ENCODE measurements at regions not wholly inside any gene's neighbourhood (a gene's known extent, or its start where the extent isn't known, plus 50 kb on each side); places are given as distances from the start of the nearest gene placed in this dataset.

DNA sequence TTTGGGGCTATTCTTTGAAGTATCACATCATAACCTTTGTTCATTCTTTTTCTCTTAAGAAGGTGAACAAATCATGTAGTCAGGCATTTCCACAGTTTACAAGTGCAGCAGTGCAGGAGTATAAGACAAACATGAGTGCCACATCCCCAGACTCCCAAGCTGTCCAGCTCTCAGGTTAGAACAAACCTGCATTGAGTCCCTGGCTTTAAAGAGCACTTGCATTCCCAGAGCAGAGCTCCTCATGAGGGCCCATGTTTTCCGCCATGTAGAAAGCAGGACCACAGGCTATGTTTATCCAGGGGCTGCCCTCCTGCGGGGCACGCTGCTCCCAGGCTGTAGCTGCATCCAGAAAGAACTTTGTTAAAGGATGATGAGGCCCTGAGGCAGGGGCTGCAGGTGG is 267.7 kb downstream of the TLE3 start:
- DNase-seq (ENCODE audit: insufficient read length, low spot score) (no peak), FAIRE-seq (no peak)
- TF ChIP-seq, protein P1, sequence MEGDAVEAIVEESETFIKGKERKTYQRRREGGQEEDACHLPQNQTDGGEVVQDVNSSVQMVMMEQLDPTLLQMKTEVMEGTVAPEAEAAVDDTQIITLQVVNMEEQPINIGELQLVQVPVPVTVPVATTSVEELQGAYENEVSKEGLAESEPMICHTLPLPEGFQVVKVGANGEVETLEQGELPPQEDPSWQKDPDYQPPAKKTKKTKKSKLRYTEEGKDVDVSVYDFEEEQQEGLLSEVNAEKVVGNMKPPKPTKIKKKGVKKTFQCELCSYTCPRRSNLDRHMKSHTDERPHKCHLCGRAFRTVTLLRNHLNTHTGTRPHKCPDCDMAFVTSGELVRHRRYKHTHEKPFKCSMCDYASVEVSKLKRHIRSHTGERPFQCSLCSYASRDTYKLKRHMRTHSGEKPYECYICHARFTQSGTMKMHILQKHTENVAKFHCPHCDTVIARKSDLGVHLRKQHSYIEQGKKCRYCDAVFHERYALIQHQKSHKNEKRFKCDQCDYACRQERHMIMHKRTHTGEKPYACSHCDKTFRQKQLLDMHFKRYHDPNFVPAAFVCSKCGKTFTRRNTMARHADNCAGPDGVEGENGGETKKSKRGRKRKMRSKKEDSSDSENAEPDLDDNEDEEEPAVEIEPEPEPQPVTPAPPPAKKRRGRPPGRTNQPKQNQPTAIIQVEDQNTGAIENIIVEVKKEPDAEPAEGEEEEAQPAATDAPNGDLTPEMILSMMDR (IDR thresholded peaks at IDR 0.05; ENCODE audit: insufficient read depth, missing control alignments): no peak

DNA sequence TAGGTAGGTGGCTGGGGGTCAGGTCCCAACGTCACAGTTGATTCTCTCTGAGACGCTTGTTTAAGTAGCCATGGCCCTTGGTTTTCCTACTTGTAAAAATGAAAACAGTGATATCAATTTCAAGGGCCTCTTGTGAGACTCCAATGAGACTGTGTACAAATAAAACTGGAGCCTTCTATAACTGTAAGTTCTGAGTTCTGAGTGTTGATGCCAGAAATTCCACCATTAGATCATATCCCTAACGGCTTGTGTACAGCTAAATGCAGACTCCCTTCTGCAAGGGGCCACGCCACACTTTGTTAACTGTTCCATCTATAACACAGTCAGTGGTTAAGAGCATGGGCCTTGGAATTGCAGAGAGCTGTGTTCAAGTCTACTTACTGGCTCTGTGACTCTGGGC is 267.3 kb downstream of the TLE3 start:
- DNase-seq (ENCODE audit: insufficient read length, low spot score) (no peak), FAIRE-seq (no peak)
- TF ChIP-seq, protein P1 (IDR thresholded peaks at IDR 0.05; ENCODE audit: insufficient read depth, missing control alignments): no peak

DNA sequence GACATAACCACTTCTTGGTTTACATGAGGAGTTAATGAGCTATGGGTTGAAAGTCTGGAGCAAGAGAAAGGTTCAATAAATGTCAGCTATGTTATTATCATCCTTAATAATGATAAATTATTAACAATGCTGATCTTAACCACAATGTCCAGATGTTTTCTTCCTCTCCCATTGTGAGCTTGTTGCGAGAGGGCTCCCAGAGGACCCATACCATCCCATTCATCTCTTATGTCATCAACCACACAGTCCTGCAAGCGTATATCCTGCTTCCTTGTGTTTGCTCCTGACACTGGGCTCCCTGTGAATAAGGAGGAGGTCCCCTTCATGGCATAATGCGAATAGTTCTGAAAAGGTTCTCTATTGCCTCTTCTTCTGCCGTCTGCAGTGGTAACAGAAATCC is 266.8 kb downstream of the TLE3 start:
- FAIRE-seq (no peak), DNase-seq (ENCODE audit: insufficient read length, low spot score) (no peak)
- TF ChIP-seq, protein P1 (IDR thresholded peaks at IDR 0.05; ENCODE audit: insufficient read depth, missing control alignments): no peak

DNA sequence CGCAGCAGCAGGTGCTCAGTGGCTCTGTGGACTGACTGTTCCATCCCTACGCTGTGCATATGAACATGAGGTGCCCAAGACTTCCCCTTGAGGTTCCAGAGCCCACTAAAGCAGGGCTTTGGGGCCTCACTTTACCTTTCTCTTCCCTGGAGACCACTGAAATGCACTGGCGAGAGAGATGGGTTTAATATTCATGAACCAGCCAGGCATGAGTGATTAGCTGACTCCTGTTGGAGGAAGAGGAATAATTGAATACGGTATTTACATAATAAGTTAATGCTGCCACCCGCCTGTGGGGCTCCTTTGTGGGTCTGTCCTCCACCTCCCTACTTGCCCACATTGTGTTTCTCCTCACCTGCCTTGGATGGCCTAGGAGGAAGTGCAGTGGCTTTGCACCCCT is 263.4 kb downstream of the TLE3 start:
- DNase-seq (ENCODE audit: insufficient read length, low spot score) (no peak), FAIRE-seq (no peak)
- TF ChIP-seq, protein P1 (IDR thresholded peaks at IDR 0.05; ENCODE audit: insufficient read depth, missing control alignments): no peak

DNA sequence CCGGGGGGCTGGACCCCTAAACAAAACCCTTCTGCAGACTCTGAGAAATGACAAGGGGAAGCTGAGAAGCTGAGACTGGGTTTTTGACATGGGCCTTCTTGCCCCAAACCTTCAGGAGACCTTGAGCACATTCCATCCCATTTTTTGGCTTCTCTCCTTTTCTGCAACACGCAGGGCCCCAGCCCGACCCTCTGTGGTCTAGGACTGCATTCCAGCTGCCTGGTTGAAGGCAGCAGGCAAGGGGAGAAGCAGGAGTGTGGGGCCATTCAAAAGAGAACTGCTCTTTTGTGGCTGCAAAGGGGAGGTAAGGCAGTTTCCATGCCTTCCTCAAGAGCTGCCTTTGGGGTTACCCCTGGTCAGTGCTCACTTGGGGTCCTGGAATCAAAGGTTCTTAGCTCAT is 263.0 kb downstream of the TLE3 start:
- no peak for DNase-seq (ENCODE audit: insufficient read length, low spot score)
- TF ChIP-seq, protein P1 (IDR thresholded peaks at IDR 0.05; ENCODE audit: insufficient read depth, missing control alignments): no peak
- no peak for FAIRE-seq

DNA sequence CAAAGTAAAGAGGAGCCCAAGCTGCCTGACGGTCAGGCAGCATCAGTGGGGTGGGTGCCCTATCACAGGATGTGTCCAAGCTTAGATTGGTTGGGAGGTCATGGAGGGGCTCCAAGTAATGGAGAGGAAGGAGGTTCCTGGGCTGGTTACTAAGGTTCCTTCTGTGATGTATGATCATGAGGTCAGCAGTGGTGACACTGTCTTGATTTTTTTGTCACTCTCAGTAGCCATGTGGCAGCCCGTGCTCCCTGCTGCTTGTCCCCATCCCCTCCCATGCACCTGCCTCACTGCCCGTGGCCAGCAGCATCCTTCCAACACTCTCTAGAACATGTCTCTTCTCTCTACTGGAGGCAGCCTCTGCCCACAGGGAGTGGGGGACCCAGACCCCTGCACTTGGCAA is 261.7 kb downstream of the TLE3 start:
- no peak for FAIRE-seq
- no peak for DNase-seq (ENCODE audit: insufficient read length, low spot score)
- TF ChIP-seq, protein P1 (IDR thresholded peaks at IDR 0.05; ENCODE audit: insufficient read depth, missing control alignments): no peak

DNA sequence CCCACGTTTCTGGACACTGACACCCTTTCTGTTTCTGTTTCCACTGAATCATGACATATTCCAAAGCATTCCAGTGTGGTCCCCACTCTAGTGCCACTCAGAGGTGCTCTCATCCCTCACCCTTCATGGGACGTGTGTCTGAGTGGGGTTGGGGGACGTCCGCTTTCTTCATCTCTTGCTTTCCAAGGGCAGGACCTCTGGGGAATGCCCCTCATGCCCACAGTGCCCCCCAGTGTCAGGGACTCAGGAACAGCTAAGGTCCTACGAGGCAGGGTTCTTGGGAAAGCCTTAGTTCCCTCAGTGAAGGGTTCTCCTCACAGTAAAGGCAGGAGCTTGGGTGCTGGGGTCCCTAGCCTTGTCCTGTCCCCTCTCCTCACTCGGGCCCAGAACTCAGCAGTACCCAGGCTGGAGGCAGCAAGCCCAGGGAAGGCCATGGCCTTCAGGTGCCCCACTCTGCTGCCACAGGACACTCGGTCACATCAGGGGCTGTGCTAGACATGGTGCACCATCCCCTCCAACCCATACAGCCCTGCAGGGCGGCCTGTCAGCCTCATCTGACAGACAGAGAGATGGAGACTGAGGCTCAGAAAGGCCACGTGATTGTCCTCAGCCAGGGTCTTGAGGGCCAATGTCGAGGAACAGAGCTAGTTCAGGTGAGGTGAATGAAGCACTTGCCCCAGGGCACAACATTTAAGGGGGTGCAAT is 261.0 kb downstream of the TLE3 start:
- TF ChIP-seq, protein P1 (IDR thresholded peaks at IDR 0.05; ENCODE audit: insufficient read depth, missing control alignments): no peak
- FAIRE-seq (no peak), DNase-seq (ENCODE audit: insufficient read length, low spot score) (no peak)

Measured in D721Med (cell line).